ENCODE measurements at regions not wholly inside any gene's neighbourhood (a gene's known extent, or its start where the extent isn't known, plus 50 kb on each side); places are given as distances from the start of the nearest gene placed in this dataset.
"Not testable (repeated sequence)": the region's sequence is repeated elsewhere in the genome, so short reads cannot be mapped to it uniquely, and the experiment has no call there.

DNA sequence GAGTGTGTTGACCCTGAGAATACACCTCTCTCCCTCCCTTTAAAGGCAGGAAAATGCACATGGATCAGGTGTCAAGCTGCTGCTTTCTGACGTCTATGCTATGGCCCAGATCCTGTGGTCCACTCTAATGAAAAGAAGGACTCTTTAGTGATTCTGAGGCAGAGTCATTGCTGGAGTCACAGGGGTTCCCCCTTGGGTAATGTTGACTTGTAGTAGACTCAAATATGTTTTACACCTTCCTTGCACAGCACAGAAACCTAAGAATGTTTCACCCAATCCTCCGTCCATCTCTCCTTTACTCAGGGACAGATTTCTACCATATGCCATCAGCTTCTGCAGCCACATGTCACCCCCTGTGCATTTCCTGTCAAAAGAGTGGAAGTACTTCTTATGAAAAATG is 525.4 kb downstream of the TMEM121 start:
- no peaks in the 10 kb centered on the region for H3K4me1 ChIP-seq (replicated peaks in 1 of 2)
- H3K36me3 ChIP-seq (replicated peaks in 1 of 2) = no peaks in the 10 kb centered on the region
- no peak overlapping the region for H3K27ac ChIP-seq
- 41 to 61% (median 54%) methylated on average over 2 of the region's 2 CpGs for WGBS, 4 donors
- DNase-seq = no peak
- H3K4me3 ChIP-seq = no peak overlapping the region
- no peaks in the 10 kb centered on the region for H3K9me3 ChIP-seq (replicated peaks in 1 of 3)
- intact Hi-C loops (cut with DNase I) = no loop called here
- TF ChIP-seq POLR2A (IDR thresholded peaks at IDR 0.05) (no peak), CTCF (IDR thresholded peaks at IDR 0.05) (no peak)
- H3K27me3 ChIP-seq = peaks cover 11% of the 10 kb centered on the region

- H3K27me3 ChIP-seq = peaks cover 3% of the 10 kb centered on the region
Measured at GRCh38 chr14:106055289-106055688, 528.9 kb downstream of the TMEM121 start.

GRCh38 chr14:106058342-106058741 is 532.0 kb downstream of the TMEM121 start:
- DNase-seq = no peak
- Histone ChIP-seq H3K27ac (no peak overlapping the region), H3K27me3 (no peaks in the 10 kb centered on the region), H3K9me3 (replicated peaks in 1 of 3) (no peaks in the 10 kb centered on the region), H3K4me1 (replicated peaks in 1 of 2) (no peaks in the 10 kb centered on the region), H3K4me3 (no peak overlapping the region), H3K36me3 (replicated peaks in 1 of 2) (no peaks in the 10 kb centered on the region)
- intact Hi-C loops (cut with DNase I) = no loop called here
- 50 to 62% (median 54%) methylated on average over 8 of the region's 8 CpGs for WGBS, 4 donors
- TF ChIP-seq POLR2A (IDR thresholded peaks at IDR 0.05) (no peak), CTCF (IDR thresholded peaks at IDR 0.05) (no peak)

More at GRCh38 chr14:106055289-106055688, 528.9 kb downstream of the TMEM121 start:
- TF ChIP-seq CTCF (IDR thresholded peaks at IDR 0.05) (no peak), POLR2A (IDR thresholded peaks at IDR 0.05) (no peak)
- Histone ChIP-seq H3K27ac (no peak overlapping the region), H3K4me3 (no peak overlapping the region), H3K9me3 (replicated peaks in 1 of 3) (no peaks in the 10 kb centered on the region), H3K4me1 (replicated peaks in 1 of 2) (no peaks in the 10 kb centered on the region), H3K36me3 (replicated peaks in 1 of 2) (no peaks in the 10 kb centered on the region)
- no peak for DNase-seq
- intact Hi-C loops (cut with DNase I) = no loop called here
- 41 to 73% (median 50%) methylated on average over 3 to 6 of the region's 6 CpGs for WGBS, 4 donors

DNA sequence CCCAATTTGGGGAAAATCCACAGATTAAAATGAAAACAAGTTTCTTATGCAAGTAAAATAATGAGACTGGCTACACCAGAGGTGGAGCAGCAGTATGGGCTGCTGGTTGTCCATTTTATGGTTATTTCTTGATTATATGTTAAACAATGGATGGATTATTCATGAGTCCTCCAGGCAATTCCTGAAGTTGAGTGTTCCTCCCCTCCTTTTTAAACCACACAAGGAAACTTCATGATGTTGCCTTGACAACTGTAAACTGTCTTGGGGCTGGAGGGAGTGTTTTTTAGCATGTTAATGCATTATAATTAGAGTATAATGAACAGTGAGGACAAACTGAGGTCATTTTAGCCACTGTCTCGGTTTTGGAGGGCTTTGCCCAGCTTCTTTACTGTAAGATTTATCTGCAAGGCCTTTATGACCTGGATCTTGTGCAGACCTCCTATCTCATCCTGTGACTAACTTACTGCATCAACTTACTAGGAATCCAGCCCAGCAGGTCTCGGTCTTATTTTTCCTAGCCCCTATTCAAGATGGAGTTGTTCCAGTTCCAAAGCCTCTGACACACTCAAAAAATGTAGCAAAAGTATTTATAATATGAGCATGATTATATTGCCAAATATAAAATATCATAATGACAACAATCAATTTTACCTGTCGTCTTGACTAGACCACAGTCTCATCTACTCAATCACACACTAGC is 534.0 kb downstream of the TMEM121 start:
- DNase-seq = no peak
- Histone ChIP-seq H3K4me3 (no peak overlapping the region), H3K27ac (no peak overlapping the region), H3K4me1 (replicated peaks in 1 of 2) (no peaks in the 10 kb centered on the region), H3K36me3 (replicated peaks in 1 of 2) (no peaks in the 10 kb centered on the region), H3K9me3 (replicated peaks in 1 of 3) (no peaks in the 10 kb centered on the region), H3K27me3 (no peaks in the 10 kb centered on the region)
- intact Hi-C loops (cut with DNase I) = no loop called here
- WGBS, 4 donors = 58 to 61% (median 59%) methylated on average over 3 of the region's 3 CpGs
- TF ChIP-seq CTCF (IDR thresholded peaks at IDR 0.05) (no peak), POLR2A (IDR thresholded peaks at IDR 0.05) (no peak)

DNA sequence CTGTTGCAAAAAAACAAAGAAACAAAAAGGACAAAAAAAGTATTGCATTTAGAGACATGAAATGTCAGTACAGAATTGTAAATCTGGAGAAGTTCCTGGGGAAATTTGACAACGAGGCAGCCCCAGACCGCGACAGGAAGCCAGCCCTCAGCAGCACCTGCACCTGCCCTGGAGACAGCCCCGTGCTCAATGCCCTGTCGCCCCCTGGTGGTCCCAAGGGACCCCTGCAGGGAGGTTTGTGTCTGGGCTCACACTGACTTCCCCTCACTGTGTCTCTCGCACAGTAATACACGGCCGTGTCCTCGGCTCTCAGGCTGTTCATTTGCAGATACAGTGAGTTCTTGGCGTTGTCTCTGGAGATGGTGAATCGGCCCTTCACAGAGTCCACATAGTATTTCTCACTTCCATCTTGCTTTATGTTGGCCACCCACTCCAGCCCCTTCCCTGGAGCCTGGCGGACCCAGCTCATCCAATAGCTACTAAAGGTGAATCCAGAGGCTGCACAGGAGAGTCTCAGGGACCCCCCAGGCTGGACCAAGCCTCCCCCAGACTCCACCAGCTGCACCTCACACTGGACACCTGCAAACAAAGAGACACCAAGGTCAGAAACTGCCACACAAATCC is 535.6 kb downstream of the TMEM121 start:
- H3K36me3 ChIP-seq (replicated peaks in 1 of 2); H3K4me3 ChIP-seq; H3K4me1 ChIP-seq (replicated peaks in 1 of 2); H3K9me3 ChIP-seq (replicated peaks in 1 of 3); H3K27me3 ChIP-seq; intact Hi-C loops (cut with DNase I); H3K27ac ChIP-seq: not testable (repeated sequence)
- WGBS, 4 donors = 27 to 41% (median 35%) methylated on average over 10 to 12 of the region's 12 CpGs
- peak in 4 of 7 donors; percentile 8 to 50 (median 14) for DNase-seq
